ENCODE measurements at regions not wholly inside any gene's neighbourhood (a gene's known extent, or its start where the extent isn't known, plus 50 kb on each side); places are given as distances from the start of the nearest gene placed in this dataset.

GRCh38 chr16:17724242-17724898 is 253.6 kb upstream of the XYLT1 start:
- DNase-seq: no peak

DNA sequence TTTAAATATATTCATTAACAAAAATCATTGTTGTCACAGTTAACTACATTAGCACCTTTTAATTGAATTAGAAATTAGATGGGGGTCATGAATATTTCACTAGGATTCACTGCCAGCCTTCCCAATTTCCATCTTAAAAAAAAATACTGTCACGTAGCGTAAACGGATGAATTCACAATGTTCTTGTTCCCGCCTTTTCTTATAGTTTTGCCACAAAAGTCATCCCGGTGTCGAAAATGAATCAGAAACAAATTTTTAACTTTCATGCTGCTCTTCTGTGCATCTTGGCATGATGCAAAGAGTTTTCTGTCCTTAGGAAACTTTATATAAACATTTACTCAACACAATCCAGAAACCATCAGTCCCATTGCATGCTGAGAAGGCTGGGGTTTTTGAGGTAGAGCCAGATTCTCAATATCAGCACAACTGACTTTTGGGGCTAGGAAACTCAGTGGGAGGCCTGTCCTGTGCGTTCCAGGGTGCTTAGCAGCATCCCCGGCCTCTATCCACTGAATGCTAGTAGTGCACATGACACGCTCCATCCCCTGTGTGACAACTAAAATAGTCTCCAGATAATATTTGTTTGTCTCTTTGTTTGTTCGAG is 252.9 kb upstream of the XYLT1 start:
- no peak for DNase-seq

- no peak for DNase-seq
Measured at GRCh38 chr16:17718495-17718894, 247.7 kb upstream of the XYLT1 start.

DNA sequence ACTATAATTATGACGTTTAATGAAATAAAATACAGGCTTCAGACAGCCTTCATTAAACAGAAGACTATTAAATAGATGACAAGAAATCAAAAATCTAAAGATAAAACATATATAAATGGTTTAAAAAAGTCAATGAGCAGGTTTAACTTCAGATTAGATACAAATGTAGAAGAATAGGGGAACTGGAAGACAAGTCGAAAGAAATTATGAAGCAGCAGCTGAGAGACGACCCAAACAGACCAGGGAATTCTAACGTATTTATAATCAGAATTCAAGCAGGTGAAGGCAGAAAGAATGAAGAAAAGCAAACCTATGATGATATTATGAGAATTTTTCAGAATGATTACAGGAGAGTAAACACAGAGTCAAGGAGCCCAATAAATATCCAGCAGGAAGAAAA is 235.1 kb upstream of the XYLT1 start:
- DNase-seq: no peak

GRCh38 chr16:17696616-17697015 is 225.9 kb upstream of the XYLT1 start:
- DNase-seq: no peak

DNA sequence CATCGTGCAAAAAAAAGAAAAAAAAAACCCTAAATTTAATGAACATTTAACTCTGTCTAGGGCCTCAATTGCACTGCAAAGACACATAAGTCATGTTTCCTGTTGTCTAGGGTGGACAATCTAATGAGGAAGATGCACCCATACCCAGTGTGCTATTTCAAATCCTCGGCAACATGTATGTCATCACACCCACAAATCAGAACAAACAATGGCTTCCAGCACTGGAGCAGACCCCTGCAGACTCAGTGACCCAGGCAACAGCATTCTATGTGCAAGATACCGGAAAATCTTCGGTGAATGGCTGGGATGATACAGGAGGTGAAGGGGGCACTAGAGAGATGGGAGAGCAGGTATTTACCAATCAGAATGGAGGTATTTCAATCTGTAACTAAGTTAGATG is 221.7 kb upstream of the XYLT1 start:
- no peak for DNase-seq

DNA sequence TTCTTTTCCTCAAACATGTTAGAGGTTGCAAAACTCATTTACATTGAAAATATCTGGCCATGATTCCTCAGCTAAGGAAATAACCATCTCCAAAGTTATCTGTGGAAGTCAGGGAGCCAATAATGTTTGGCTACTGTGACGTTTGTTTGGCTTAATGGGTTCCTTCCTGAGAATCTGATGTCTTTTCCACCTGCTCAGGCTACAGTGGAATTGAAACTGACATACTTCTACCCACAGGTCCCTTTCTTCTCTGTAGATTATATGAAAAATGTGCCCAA is 221.1 kb upstream of the XYLT1 start:
- DNase-seq: no peak

GRCh38 chr16:17691106-17691898 is 220.5 kb upstream of the XYLT1 start:
- no peak for DNase-seq

DNA sequence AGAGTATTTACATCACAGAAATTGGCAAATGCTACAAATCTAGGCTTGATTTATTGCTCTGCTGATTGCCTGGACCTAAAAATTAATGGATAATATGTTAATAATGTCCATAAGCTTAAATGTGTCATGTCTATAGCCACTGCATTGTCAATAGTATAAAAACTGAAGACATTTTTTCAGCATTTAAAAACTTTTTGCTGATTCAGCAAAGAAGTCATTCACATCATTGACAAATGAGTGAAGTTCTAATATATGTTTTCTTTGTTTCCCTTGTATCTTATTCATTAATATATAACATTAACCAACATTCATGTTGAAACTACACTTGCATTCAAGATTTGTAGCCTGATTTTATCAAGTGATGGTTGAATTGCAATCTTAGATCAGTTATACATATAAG is 214.7 kb upstream of the XYLT1 start:
- DNase-seq: no peak

GRCh38 chr16:17683281-17683680 is 212.5 kb upstream of the XYLT1 start:
- no peak for DNase-seq

DNA sequence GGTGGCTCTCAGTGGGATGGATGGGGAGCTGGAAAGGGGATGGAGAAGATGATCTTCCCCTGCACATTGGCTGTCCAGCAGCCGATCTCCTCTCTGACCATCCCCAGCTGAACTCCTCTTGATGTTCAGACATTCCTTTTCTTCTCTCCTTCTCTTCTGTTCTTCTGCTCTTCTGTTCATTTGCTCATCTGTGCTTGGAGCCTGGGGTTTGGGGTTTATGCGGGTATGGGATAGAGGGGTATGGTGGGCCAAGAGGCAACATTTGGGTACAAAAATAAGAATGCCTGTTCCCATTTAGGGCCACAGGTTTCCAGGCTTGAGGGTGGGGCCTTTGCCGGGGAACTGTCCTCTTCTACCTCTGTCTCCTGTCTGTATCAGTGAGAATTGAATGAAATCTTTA is 205.4 kb upstream of the XYLT1 start:
- no peak for DNase-seq

GRCh38 chr16:17668386-17668785 is 197.6 kb upstream of the XYLT1 start:
- no peak for DNase-seq

GRCh38 chr16:17666293-17666692 is 195.5 kb upstream of the XYLT1 start:
- no peak for DNase-seq

GRCh38 chr16:17658881-17659280 is 188.1 kb upstream of the XYLT1 start:
- DNase-seq: no peak

GRCh38 chr16:17657045-17657444 is 186.3 kb upstream of the XYLT1 start:
- DNase-seq: no peak

GRCh38 chr16:17654571-17654970 is 183.8 kb upstream of the XYLT1 start:
- no peak for DNase-seq

GRCh38 chr16:17654142-17654541 is 183.4 kb upstream of the XYLT1 start:
- DNase-seq: no peak

GRCh38 chr16:17647879-17648872 is 177.4 kb upstream of the XYLT1 start:
- DNase-seq: no peak

GRCh38 chr16:17643935-17644334 is 173.2 kb upstream of the XYLT1 start:
- DNase-seq: no peak

DNA sequence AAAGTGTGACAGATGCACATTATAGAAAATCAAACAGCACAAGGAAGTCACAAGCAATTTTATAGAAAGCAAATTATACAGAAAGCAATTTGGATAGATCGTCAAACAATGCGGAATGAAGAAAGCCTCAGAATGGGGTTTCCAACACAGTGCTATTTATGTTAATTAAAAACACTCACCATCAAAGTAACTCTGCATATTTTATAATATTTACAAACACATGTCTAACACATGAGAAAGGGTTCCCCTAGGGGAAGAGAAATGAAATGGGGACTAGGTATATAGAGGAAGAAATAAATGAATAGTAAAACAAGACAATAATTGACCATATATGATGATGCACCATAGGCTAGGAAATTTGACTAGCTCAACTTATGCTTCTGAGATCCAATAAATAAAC is 171.2 kb upstream of the XYLT1 start:
- DNase-seq: no peak

- no peak for DNase-seq
Measured at GRCh38 chr16:17638134-17638533, 167.4 kb upstream of the XYLT1 start.

DNA sequence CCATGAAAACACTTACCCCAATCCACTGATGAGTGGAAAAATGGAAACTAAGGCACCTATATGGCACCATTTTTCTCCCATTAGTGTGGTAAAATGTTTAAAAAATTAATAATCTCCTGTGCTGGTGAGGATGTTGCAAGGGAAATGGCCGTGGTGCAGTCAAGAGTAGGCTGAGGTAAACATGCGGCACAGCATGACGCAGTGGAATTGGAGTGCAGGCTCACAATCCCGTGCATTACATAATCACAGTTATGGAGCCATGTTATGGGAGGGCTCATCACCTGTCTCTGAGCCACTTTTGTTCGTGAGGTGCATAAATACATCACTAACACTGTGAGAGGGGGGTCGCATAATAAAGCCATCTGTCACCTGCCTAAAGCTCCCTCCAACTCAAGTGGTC is 164.4 kb upstream of the XYLT1 start:
- no peak for DNase-seq

Measured in activated naive CD4-positive, alpha-beta T cell (primary cell).